Keratinocyte (primary cell): ENCODE measurements at regions not wholly inside any gene's neighbourhood (a gene's known extent, or its start where the extent isn't known, plus 50 kb on each side); places are given as distances from the start of the nearest gene placed in this dataset.

Experiments used
- DNase-seq: peaks from one replicate; pipeline ENCODE4 v3.0.0-alpha.2; 2011; ENCODE audit warnings: low read depth, missing footprints, low spot score
- FAIRE-seq: peaks from 2 replicates; lab custom pipeline; 2011; peaks lifted over from hg19 to GRCh38; lab: Jason Lieb, UNC
- H2AFZ ChIP-seq: 2 replicates; pipeline ENCODE4 v1.6.0; 2012; ENCODE audit warnings: low read length, control low read depth, inconsistent platforms; ENCODE audit not compliant: control insufficient read depth
- H3K27ac ChIP-seq: 2 replicates; pipeline ENCODE4 v1.5.1; 2011; ENCODE audit warnings: low read length; ENCODE audit not compliant: control insufficient read depth, insufficient read depth
- H3K27me3 ChIP-seq: 3 replicates; pipeline ENCODE4 v1.6.0; 2011; ENCODE audit warnings: low read length; ENCODE audit not compliant: control insufficient read depth, insufficient read depth; ENCODE audit errors: extremely low read depth
- H3K36me3 ChIP-seq, 2 experiments: 2 replicates in 1 of 2; 3 replicates in 1 of 2; pipeline ENCODE4 v1.5.1; 2011; ENCODE audit warnings: low read length in 2 of 2, mild to moderate bottlenecking in 1 of 2; ENCODE audit not compliant: control insufficient read depth in 2 of 2, insufficient read depth in 2 of 2; ENCODE audit errors: extremely low read depth in 1 of 2
- H3K4me1 ChIP-seq: 3 replicates; pipeline ENCODE4 v1.5.1; 2011; ENCODE audit warnings: low read length; ENCODE audit not compliant: control insufficient read depth, insufficient read depth; ENCODE audit errors: extremely low read depth
- H3K4me2 ChIP-seq: 3 replicates; pipeline ENCODE4 v1.6.0; 2011; ENCODE audit warnings: low read depth, low read length; ENCODE audit not compliant: control insufficient read depth, insufficient read depth; ENCODE audit errors: extremely low read depth
- H3K4me3 ChIP-seq, 3 experiments: fragments of 200-600 bp in 1 of 3; sonication (generic) in 1 of 3; 2 replicates in 2 of 3; 3 replicates in 1 of 3; pipeline ENCODE4 v1.5.1; 2011 to 2016; ENCODE audit warnings: low read length in 3 of 3, mild to moderate bottlenecking in 3 of 3, control low read depth in 2 of 3, inconsistent platforms in 1 of 3, low read depth in 1 of 3, mixed read lengths in 1 of 3, mixed run types in 1 of 3, moderate library complexity in 1 of 3; ENCODE audit not compliant: control insufficient read depth in 2 of 3, insufficient read depth in 2 of 3; ENCODE audit errors: extremely low read depth in 1 of 3
- H3K79me2 ChIP-seq: 2 replicates; pipeline ENCODE4 v1.6.0; 2012; ENCODE audit warnings: low read length; ENCODE audit not compliant: control insufficient read depth, insufficient read depth
- H3K9ac ChIP-seq: 3 replicates; pipeline ENCODE4 v1.6.0; 2011; ENCODE audit warnings: low read length; ENCODE audit not compliant: control insufficient read depth, insufficient read depth; ENCODE audit errors: extremely low read depth
- H3K9me1 ChIP-seq: 3 replicates; pipeline ENCODE4 v1.6.0; 2011; ENCODE audit warnings: low read length; ENCODE audit not compliant: control insufficient read depth, insufficient read depth; ENCODE audit errors: extremely low read depth
- H3K9me3 ChIP-seq: 2 replicates; pipeline ENCODE4 v1.5.1; 2012; ENCODE audit warnings: low read depth, low read length; ENCODE audit not compliant: control insufficient read depth
- H4K20me1 ChIP-seq: 3 replicates; pipeline ENCODE4 v1.6.0; 2011; ENCODE audit warnings: low read length; ENCODE audit not compliant: control insufficient read depth, insufficient read depth; ENCODE audit errors: extremely low read depth
- CTCF ChIP-seq, 3 experiments: IDR thresholded peaks in 1 of 3; conservative IDR thresholded peaks in 1 of 3; optimal IDR thresholded peaks in 1 of 3; 2 replicates in 2 of 3; 3 replicates in 1 of 3; pipeline versions ENCODE3 to v1.5.1; 2011; ENCODE audit warnings: low read length in 3 of 3, mild to moderate bottlenecking in 3 of 3, moderate library complexity in 2 of 3, control low read depth in 1 of 3, inconsistent platforms in 1 of 3; ENCODE audit not compliant: insufficient read depth in 2 of 3; ENCODE audit errors: extremely low read depth in 1 of 3
- EZH2 ChIP-seq: IDR thresholded peaks from one replicate; pipeline ENCODE4 v1.6.1; 2012; ENCODE audit warnings: inconsistent platforms, mild to moderate bottlenecking, low read length, moderate library complexity
- dilution Hi-C: fragments of 300-500 bp; cut with MboI; formaldehyde crosslinking; loops from one replicate; pipeline ENCODE4 v1.7.0; 2020; ENCODE audit warnings: low sequenced_read_pairs; ENCODE audit not compliant: extremely low pct_ligation_motif_present

- no peaks in the 10 kb centered on the region for H3K9me1 ChIP-seq
- H3K27ac ChIP-seq = no peak overlapping the region
- no peaks in the 10 kb centered on the region for H3K27me3 ChIP-seq
- H3K9ac ChIP-seq = no peak overlapping the region
- no peak overlapping the region for H3K4me2 ChIP-seq
- no peaks in the 10 kb centered on the region for H3K9me3 ChIP-seq
- H3K79me2 ChIP-seq = no peaks in the 10 kb centered on the region
- no peaks in the 10 kb centered on the region for H3K36me3 ChIP-seq
- TF ChIP-seq CTCF (optimal IDR thresholded peaks at IDR 0.05 in 1 of 3, IDR thresholded peaks at IDR 0.05 in 1 of 3, conservative IDR thresholded peaks at IDR 0.05 in 1 of 3; ENCODE audit: extremely low read depth in 1 of 3, insufficient read depth in 2 of 3, low read length in 3 of 3) (no peak), EZH2 (no peak)
- dilution Hi-C loops = no loop called here
- no peak for FAIRE-seq
- no peak for DNase-seq
- no peak overlapping the region for H3K4me3 ChIP-seq
- H3K4me1 ChIP-seq = no peaks in the 10 kb centered on the region
- no peak overlapping the region for H2AFZ ChIP-seq
- no peaks in the 10 kb centered on the region for H4K20me1 ChIP-seq
These were observed 53.8 kb upstream of the GSAP start for GRCh38 chr7:77469927-77470326.

DNA sequence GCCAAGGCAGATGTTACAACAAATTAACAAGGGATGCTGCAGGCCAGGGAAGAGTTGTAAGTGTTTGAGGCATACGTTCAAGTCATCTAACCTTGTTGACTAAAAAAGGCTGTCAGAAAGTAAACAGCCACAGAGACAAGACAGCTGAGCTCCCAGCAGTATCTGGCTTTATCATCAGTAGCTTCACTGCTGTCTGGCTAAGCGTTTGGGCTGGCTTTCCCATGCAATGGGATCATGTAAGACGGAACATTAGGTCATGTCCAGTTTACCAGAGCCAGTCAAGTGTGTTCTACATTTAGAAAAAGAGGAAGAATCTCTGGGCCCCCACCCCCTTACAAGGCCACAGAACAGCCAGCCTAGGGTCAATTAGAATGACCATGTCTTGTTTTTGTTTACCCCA, 51.3 kb upstream of the GSAP start:
- no peak overlapping the region for H3K9ac ChIP-seq
- H3K4me3 ChIP-seq = no peak overlapping the region
- H3K4me1 ChIP-seq = peaks cover 3% of the 10 kb centered on the region
- FAIRE-seq = no peak
- no peak overlapping the region for H3K27ac ChIP-seq
- dilution Hi-C loops = no loop called here
- no peaks in the 10 kb centered on the region for H3K36me3 ChIP-seq
- no peak for DNase-seq
- H3K27me3 ChIP-seq = no peaks in the 10 kb centered on the region
- H2AFZ ChIP-seq = no peak overlapping the region
- no peaks in the 10 kb centered on the region for H4K20me1 ChIP-seq
- H3K9me3 ChIP-seq = no peaks in the 10 kb centered on the region
- TF ChIP-seq CTCF (optimal IDR thresholded peaks at IDR 0.05 in 1 of 3, IDR thresholded peaks at IDR 0.05 in 1 of 3, conservative IDR thresholded peaks at IDR 0.05 in 1 of 3; ENCODE audit: extremely low read depth in 1 of 3, insufficient read depth in 2 of 3, low read length in 3 of 3) (no peak), EZH2 (no peak)
- no peak overlapping the region for H3K4me2 ChIP-seq
- H3K79me2 ChIP-seq = no peaks in the 10 kb centered on the region
- H3K9me1 ChIP-seq = no peaks in the 10 kb centered on the region
